HCT116 (cell line): ENCODE measurements at regions not wholly inside any gene's neighbourhood (a gene's known extent, or its start where the extent isn't known, plus 50 kb on each side); places are given as distances from the start of the nearest gene placed in this dataset.

ENCODE experiments used
- ATAC-seq: fragments of 200-7000 bp; cut with Tn5 transposase; 2 replicates; pipeline ENCODE4 v1.9.1; 2020; ENCODE audit warnings: mild to moderate bottlenecking, moderate library complexity
- BruUV-seq: library from RNA; stranded (reverse); fragments of 400-500 nt; replicated peaks from 2 replicates; lab custom pipeline; 2021; lab: Mats Ljungman, UMichigan
- CTCF ChIA-PET: fragments of 300-600 bp; sonication (Branson Sonifier 250); formaldehyde crosslinking; loops from one replicate; lab custom pipeline; 2021; ENCODE audit warnings: antibody characterized with exemption; lab: Charles Lee
- POLR2A ChIA-PET: fragments of 300-600, 350-600 bp; sonication (Branson Sonifier 250); formaldehyde crosslinking; loops from one replicate; lab custom pipeline; 2021; ENCODE audit warnings: antibody characterized with exemption; lab: Charles Lee
- RAD21 ChIA-PET, 2 experiments: fragments of 300-600 bp; sonication (Branson Sonifier 250); formaldehyde crosslinking; loops; one replicate each; lab custom pipeline; 2023; ENCODE audit warnings: low total read pairs in 2 of 2; ENCODE audit not compliant: uncharacterized antibody in 2 of 2, unreplicated experiment in 2 of 2, low non-redundant PET in 1 of 2; lab: Charles Lee
- DNase-seq: peaks from one replicate; pipeline ENCODE4 v3.0.0-alpha.2; 2010; ENCODE audit warnings: low read depth, low spot score
- H2AFZ ChIP-seq: fragments of 200-600 bp; shearing (Covaris generic), sonication (generic); 2 replicates; pipeline ENCODE4 v1.6.1; 2017; ENCODE audit warnings: low read depth, mixed run types, mixed read lengths, antibody characterized with exemption, low read length; ENCODE audit not compliant: poor library complexity, severe bottlenecking
- H3K27ac ChIP-seq: 2 replicates; pipeline ENCODE4 v1.5.1; 2012; ENCODE audit warnings: low read depth, low read length
- H3K27me3 ChIP-seq: fragments of 200-600 bp; sonication (generic); 2 replicates; pipeline ENCODE4 v1.6.1; 2016; ENCODE audit warnings: mixed run types, low read length, mixed read lengths; ENCODE audit not compliant: insufficient read depth
- H3K36me3 ChIP-seq, 2 experiments: fragments of 200-500 bp in 1 of 2; fragments of 200-600 bp in 1 of 2; sonication (Bioruptor generic) in 1 of 2; sonication (generic) in 1 of 2; 2 replicates each; pipeline versions ENCODE4 v1.5.1 to v1.6.1; 2014 to 2016; ENCODE audit warnings: low read length in 2 of 2, inconsistent platforms in 1 of 2, mixed read lengths in 1 of 2, mixed run types in 1 of 2; ENCODE audit not compliant: insufficient read depth in 2 of 2, control insufficient read depth in 1 of 2
- H3K4me1 ChIP-seq, 2 experiments: fragments of 200-600 bp in 1 of 2; sonication (generic) in 1 of 2; 2 replicates each; pipeline versions ENCODE4 v1.5.1 to v1.6.1; 2012 to 2017; ENCODE audit warnings: low read length in 2 of 2, inconsistent platforms in 1 of 2, mild to moderate bottlenecking in 1 of 2, mixed read lengths in 1 of 2, mixed run types in 1 of 2, moderate library complexity in 1 of 2; ENCODE audit not compliant: insufficient read depth in 2 of 2, control insufficient read depth in 1 of 2
- H3K4me2 ChIP-seq: fragments of 200-600 bp; sonication (generic); 2 replicates; pipeline ENCODE4 v1.6.1; 2017; ENCODE audit warnings: mixed run types, low read length, mixed read lengths
- H3K4me3 ChIP-seq, 2 experiments: fragments of 200-600 bp in 1 of 2; sonication (generic) in 1 of 2; replicated peaks in 1 of 2; 2 replicates each; pipeline ENCODE4 v1.5.1; 2011 to 2016; ENCODE audit warnings: low read length in 2 of 2, control low read depth in 1 of 2, low read depth in 1 of 2, mild to moderate bottlenecking in 1 of 2, mixed read lengths in 1 of 2, mixed run types in 1 of 2
- H3K79me2 ChIP-seq: fragments of 200-600 bp; sonication (generic); 2 replicates; pipeline ENCODE4 v1.6.1; 2017; ENCODE audit warnings: mild to moderate bottlenecking, mixed run types, low read length, moderate library complexity, mixed read lengths; ENCODE audit not compliant: insufficient read depth
- H3K9ac ChIP-seq: fragments of 200-600 bp; sonication (generic); 2 replicates; pipeline ENCODE4 v1.6.1; 2016; ENCODE audit warnings: low read length, mixed read lengths
- H3K9me2 ChIP-seq: fragments of 200-600 bp; sonication (generic), shearing (Covaris generic); 2 replicates; pipeline ENCODE4 v1.6.1; 2017; ENCODE audit warnings: mixed run types, mild to moderate bottlenecking, moderate library complexity; ENCODE audit not compliant: insufficient read depth
- H3K9me3 ChIP-seq, 2 experiments: fragments of 200-500 bp in 1 of 2; fragments of 200-600 bp in 1 of 2; sonication (Bioruptor generic) in 1 of 2; sonication (generic) in 1 of 2; 2 replicates each; pipeline ENCODE4 v1.6.1; 2014 to 2017; ENCODE audit warnings: low read length in 2 of 2, mixed read lengths in 2 of 2, inconsistent platforms in 1 of 2, low read depth in 1 of 2, mild to moderate bottlenecking in 1 of 2, mixed run types in 1 of 2, moderate library complexity in 1 of 2; ENCODE audit not compliant: control insufficient read depth in 1 of 2, insufficient read depth in 1 of 2
- H4K20me1 ChIP-seq: fragments of 200-600 bp; sonication (generic), shearing (Covaris generic); 2 replicates; pipeline ENCODE4 v1.6.1; 2017; ENCODE audit warnings: mixed run types, mild to moderate bottlenecking, moderate library complexity; ENCODE audit not compliant: insufficient read depth
- ATF3 ChIP-seq: IDR thresholded peaks from 2 replicates; pipeline ENCODE4 v1.6.1; 2012
- CEBPB ChIP-seq: IDR thresholded peaks from 2 replicates; pipeline ENCODE4 v1.6.1; 2012; ENCODE audit warnings: low read depth
- ELF1 ChIP-seq: IDR thresholded peaks from 2 replicates; pipeline ENCODE4 v1.6.1; 2012; ENCODE audit warnings: low read depth, borderline replicate concordance
- EZH2 ChIP-seq: fragments of 200-600 bp; sonication (generic); IDR thresholded peaks from 2 replicates; pipeline ENCODE4 v1.6.1; 2017; ENCODE audit warnings: antibody characterized with exemption, mixed run types
- EZH2phosphoT487 ChIP-seq: fragments of 200-600 bp; IDR thresholded peaks from 2 replicates; pipeline ENCODE4 v1.6.1; 2018; ENCODE audit warnings: antibody characterized with exemption, borderline replicate concordance
- POLR2AphosphoS5 ChIP-seq: IDR thresholded peaks from 2 replicates; pipeline ENCODE4 v1.6.1; 2011; ENCODE audit warnings: mild to moderate bottlenecking, low read depth, low read length, moderate library complexity
- REST ChIP-seq: IDR thresholded peaks from 2 replicates; pipeline ENCODE4 v1.6.1; 2012; ENCODE audit warnings: low read depth
- SIN3A ChIP-seq: IDR thresholded peaks from 2 replicates; pipeline ENCODE4 v1.6.1; 2012; ENCODE audit warnings: low read depth
- SP1 ChIP-seq: IDR thresholded peaks from 2 replicates; pipeline ENCODE4 v1.6.1; 2012; ENCODE audit warnings: low read depth
- SRF ChIP-seq: IDR thresholded peaks from 2 replicates; pipeline ENCODE4 v1.6.1; 2012; ENCODE audit warnings: low read depth
- TCF7L2 ChIP-seq: IDR thresholded peaks from 2 replicates; pipeline ENCODE4 v1.7.0; 2011; ENCODE audit warnings: borderline replicate concordance, inconsistent platforms; ENCODE audit not compliant: insufficient read depth, insufficient read length; ENCODE audit errors: extremely low read depth
- YY1 ChIP-seq: IDR thresholded peaks from 2 replicates; pipeline ENCODE4 v1.6.1; 2011; ENCODE audit warnings: low read length, low read depth, moderate library complexity, mild to moderate bottlenecking; ENCODE audit not compliant: insufficient replicate concordance; ENCODE audit errors: extremely low read depth
- ZNF274 ChIP-seq: fragments of 200-500 bp; sonication (Bioruptor generic); IDR thresholded peaks from 2 replicates; pipeline ENCODE4 v1.6.1; 2014; ENCODE audit warnings: mild to moderate bottlenecking, low read depth, low read length, inconsistent platforms
- intact Hi-C: fragments of 100-400 bp; cut with micrococcal nuclease; formaldehyde crosslinking; loops from 2 replicates; pipeline ENCODE4 v1.10.0; 2022

GRCh38 chr20:22384978-22385377 is 199.4 kb downstream of the FOXA2 start:
- H3K4me2 ChIP-seq = no peak overlapping the region
- H3K4me1 ChIP-seq = peaks cover 11 to 29% of the 10 kb centered on the region in 2 experiments
- ChIA-PET RAD21 (no interaction called here), CTCF (no interaction called here), POLR2A (no interaction called here)
- BruUV-seq = no TSS peak
- no peaks in the 10 kb centered on the region for H3K9me2 ChIP-seq
- no peak overlapping the region for H3K27ac ChIP-seq
- no peaks in the 10 kb centered on the region for H4K20me1 ChIP-seq
- no peak overlapping the region for H3K9ac ChIP-seq
- H3K9me3 ChIP-seq = no peaks in the 10 kb centered on the region
- ATAC-seq (no peak), DNase-seq (no peak)
- no peak overlapping the region for H3K4me3 ChIP-seq
- intact Hi-C loops = no loop called here
- H3K79me2 ChIP-seq = no peaks in the 10 kb centered on the region
- no peaks in the 10 kb centered on the region for H3K27me3 ChIP-seq
- H3K36me3 ChIP-seq = no peaks in the 10 kb centered on the region
- TF ChIP-seq SIN3A (no peak), SP1 (no peak), EZH2 (no peak), ELF1 (no peak), ZNF274 (no peak), ATF3 (no peak), REST (no peak), TCF7L2 (no peak), SRF (no peak), CEBPB (no peak), YY1 (no peak), POLR2AphosphoS5 (no peak), EZH2phosphoT487 (no peak)
- no peak overlapping the region for H2AFZ ChIP-seq
